WI38 (cell line): ENCODE measurements at regions not wholly inside any gene's neighbourhood (a gene's known extent, or its start where the extent isn't known, plus 50 kb on each side); places are given as distances from the start of the nearest gene placed in this dataset.

ENCODE experiments used
- H3K4me3 ChIP-seq: 2 replicates; pipeline ENCODE4 v1.5.1; 2011; ENCODE audit warnings: low read depth, mild to moderate bottlenecking, control low read depth, low read length
- TF ChIP-seq, protein P1 (sequence below): IDR thresholded peaks from 2 replicates; pipeline ENCODE4 v1.5.1; 2012; ENCODE audit warnings: low read depth, mild to moderate bottlenecking, control low read depth, low read length

DNA sequence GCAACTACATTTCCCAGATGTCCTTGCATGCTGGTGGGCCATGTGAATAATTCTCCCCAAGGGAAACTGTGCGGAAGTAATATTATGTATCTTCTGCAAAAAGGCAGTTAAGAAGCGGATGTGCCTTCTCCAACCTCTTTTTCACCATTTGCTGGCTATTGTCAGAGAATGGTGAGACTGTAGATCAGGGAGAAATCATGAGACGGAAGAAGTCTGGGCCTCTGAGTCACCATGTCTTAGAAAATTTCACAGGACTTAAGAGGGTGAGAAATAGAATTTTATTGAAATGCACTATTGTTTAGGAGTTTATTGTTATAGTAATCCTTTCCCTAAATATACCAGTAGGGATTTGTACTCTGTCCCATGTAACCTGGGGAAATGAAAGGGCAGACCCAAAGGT is 298.7 kb upstream of the ZC3H12C start:
- TF ChIP-seq, protein P1, sequence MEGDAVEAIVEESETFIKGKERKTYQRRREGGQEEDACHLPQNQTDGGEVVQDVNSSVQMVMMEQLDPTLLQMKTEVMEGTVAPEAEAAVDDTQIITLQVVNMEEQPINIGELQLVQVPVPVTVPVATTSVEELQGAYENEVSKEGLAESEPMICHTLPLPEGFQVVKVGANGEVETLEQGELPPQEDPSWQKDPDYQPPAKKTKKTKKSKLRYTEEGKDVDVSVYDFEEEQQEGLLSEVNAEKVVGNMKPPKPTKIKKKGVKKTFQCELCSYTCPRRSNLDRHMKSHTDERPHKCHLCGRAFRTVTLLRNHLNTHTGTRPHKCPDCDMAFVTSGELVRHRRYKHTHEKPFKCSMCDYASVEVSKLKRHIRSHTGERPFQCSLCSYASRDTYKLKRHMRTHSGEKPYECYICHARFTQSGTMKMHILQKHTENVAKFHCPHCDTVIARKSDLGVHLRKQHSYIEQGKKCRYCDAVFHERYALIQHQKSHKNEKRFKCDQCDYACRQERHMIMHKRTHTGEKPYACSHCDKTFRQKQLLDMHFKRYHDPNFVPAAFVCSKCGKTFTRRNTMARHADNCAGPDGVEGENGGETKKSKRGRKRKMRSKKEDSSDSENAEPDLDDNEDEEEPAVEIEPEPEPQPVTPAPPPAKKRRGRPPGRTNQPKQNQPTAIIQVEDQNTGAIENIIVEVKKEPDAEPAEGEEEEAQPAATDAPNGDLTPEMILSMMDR: no peak
- H3K4me3 ChIP-seq: no peak overlapping the region

DNA sequence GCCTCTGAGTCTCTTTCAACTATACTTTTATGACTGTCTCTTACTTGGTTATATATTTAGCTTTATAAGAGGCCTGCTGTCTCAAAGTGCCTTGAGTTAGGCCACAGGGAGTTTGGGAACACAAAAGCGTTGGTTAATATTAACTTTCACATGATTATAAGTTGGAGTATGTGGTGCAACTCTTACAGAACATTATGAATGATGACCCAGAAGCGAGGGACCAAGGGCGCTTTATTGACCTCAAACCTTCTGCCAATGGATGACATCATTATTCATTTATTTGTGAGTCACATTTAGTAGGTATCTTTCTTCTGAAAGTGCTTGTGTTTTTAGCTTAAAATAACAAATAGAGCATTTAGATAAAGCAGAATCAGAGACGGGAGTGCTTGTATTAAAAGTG is 298.0 kb upstream of the ZC3H12C start:
- H3K4me3 ChIP-seq: no peak overlapping the region
- TF ChIP-seq, protein P1: no peak

DNA sequence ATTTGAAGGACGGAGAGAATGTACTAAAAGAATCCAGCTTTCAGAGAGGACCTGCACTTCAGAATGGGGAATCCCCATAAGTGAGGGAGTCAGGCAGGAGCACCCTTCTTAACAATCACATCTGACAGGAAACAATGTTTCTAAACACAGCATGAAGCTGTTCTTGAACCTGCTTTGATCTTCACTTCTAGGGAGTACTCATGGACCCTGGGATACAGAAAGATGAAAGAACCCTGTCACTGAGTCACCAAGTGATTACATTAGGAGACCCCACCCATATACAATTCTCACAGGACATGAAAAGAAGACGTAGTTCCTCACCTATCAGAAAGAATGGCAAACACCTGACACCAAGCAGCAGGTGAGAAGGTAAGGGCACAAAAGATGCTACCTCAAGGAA is 296.9 kb upstream of the ZC3H12C start:
- TF ChIP-seq, protein P1: no peak
- no peak overlapping the region for H3K4me3 ChIP-seq

DNA sequence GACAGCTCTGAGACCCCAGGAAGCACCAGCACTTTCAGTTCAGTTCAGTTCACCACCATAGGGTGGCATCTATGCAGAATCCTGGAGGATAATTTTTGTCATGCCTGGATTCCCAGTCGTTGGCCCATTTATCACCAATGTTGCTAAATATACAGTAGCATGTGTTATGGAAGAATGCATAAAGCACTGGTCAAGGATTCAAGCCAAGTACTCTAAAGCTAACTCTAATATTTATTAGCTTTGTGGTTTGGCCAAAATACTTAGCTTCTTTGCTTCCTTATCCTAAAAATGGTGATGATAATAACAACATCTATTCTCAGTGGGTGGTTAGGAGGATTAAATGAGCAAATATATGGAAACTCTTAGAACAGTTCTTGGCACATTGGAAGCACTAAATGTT is 294.7 kb upstream of the ZC3H12C start:
- TF ChIP-seq, protein P1: no peak
- H3K4me3 ChIP-seq: no peak overlapping the region

DNA sequence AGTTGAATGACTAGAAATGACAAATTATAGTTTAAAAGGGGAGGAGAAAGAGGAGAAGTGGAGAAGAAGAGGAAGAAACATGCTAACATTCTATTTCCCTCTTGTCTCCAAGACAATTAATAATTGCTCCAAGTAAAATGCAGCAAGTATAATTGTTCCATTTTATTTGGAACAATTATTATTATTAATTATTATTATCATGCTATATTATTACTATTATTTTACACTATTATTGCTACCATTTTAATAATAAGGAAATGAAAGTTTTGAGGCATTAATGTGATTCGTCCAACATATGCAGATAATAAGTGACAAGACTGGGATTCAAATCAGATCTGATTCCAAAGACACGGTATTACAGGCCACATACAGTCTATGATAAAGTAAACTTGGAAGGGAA is 293.6 kb upstream of the ZC3H12C start:
- no peak overlapping the region for H3K4me3 ChIP-seq
- TF ChIP-seq, protein P1: no peak

DNA sequence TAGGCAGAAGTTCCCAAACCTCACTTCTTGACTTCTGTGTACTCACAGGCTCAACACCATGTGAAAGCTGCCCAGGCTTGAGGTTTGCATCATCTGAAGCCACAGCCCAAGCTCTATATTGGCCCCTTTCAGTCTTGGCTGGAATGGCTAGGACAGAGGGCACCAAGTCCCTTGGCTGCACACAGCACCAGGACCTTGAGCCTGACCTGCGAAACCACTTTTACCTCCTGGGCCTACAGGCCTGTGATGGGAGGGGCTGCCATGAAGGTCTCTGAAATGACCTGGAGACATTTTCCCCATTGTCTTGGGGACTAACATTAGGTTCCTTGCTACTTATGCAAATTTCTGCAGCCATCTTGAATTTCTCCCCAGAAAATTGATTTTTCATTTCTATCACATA is 288.3 kb upstream of the ZC3H12C start:
- TF ChIP-seq, protein P1: no peak
- H3K4me3 ChIP-seq: no peak overlapping the region

DNA sequence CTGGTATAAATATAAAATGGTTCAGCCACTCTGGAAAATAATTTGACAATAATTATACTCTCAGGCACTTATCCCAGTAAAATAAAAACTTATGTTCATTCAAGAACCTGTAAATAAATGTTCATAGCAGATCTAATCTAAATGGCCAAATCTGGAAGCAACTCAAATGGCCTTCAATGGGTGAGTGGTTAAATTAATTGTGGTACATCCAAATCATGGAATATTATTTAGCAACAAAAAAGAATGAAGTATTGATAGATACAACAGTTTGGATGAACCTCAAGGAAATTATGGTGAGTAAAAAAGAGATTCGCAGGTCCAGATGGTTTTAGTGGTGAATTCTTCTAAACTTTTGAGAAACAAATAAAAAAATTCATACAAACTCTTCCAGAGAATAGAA is 287.0 kb upstream of the ZC3H12C start:
- no peak overlapping the region for H3K4me3 ChIP-seq
- TF ChIP-seq, protein P1: no peak

DNA sequence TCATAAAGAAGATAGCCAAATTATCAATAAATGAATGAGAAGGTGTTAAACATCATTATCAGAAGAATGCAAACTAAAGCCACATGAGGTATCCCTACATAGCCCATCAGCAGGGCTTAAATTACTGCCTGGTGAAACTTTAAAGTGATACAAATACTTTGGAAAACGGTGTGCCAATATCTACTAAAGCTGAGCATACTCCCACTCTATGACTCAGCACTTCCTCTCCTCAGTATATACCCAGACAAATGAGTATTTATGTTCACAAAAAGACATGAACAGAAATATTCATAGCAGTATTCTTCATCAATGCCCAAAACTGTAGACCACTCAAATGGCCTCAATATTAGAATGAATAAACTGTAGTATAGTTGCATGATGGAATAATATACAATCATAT is 284.6 kb upstream of the ZC3H12C start:
- no peak overlapping the region for H3K4me3 ChIP-seq
- TF ChIP-seq, protein P1: no peak
